ENCODE measurements at regions not wholly inside any gene's neighbourhood (a gene's known extent, or its start where the extent isn't known, plus 50 kb on each side); places are given as distances from the start of the nearest gene placed in this dataset.

DNA sequence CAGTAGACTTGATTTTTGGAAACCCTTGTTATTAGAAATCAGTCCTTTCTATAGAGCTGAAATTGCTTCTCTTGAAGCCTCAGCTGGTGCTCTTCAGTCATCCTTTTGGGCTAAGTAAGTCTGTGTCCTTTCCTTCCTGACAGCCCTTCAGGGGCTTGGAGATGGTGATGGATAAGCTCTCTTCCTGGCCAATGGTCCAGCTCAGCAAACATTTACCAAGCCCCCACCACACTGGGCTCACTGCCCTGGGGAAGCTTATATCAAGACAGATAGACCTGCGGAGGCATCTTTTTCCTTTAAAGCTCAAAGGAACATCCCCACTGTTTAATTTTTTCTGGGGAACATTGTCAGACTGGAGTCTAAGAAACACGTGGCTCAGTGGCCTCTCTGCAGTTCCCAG, 139.6 kb downstream of the HAPSTR1 start:
- TF ChIP-seq, protein P1, sequence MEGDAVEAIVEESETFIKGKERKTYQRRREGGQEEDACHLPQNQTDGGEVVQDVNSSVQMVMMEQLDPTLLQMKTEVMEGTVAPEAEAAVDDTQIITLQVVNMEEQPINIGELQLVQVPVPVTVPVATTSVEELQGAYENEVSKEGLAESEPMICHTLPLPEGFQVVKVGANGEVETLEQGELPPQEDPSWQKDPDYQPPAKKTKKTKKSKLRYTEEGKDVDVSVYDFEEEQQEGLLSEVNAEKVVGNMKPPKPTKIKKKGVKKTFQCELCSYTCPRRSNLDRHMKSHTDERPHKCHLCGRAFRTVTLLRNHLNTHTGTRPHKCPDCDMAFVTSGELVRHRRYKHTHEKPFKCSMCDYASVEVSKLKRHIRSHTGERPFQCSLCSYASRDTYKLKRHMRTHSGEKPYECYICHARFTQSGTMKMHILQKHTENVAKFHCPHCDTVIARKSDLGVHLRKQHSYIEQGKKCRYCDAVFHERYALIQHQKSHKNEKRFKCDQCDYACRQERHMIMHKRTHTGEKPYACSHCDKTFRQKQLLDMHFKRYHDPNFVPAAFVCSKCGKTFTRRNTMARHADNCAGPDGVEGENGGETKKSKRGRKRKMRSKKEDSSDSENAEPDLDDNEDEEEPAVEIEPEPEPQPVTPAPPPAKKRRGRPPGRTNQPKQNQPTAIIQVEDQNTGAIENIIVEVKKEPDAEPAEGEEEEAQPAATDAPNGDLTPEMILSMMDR (IDR thresholded peaks at IDR 0.05), result no peak
- TF ChIP-seq POLR2A (IDR thresholded peaks at IDR 0.05; ENCODE audit: low read depth) (no peak), EP300 (IDR thresholded peaks at IDR 0.05) (no peak), POLR2AphosphoS5 (IDR thresholded peaks at IDR 0.05) (no peak)
